Stimulated activated naive CD8-positive, alpha-beta T cell treated with anti-CD3 and anti-CD28 coated beads, Interleukin-15, amount 100 ng/mL, for 72 hours (primary cell): ENCODE measurements at regions not wholly inside any gene's neighbourhood (a gene's known extent, or its start where the extent isn't known, plus 50 kb on each side); places are given as distances from the start of the nearest gene placed in this dataset.

Experiments used
- ATAC-seq: fragments of 150-1000 bp; cut with Tn5 transposase; 2 replicates; pipeline ENCODE4 v1.10.0; 2021; ENCODE audit warnings: mild to moderate bottlenecking, moderate library complexity
- DNase-seq, 2 donors: peaks; one replicate each; pipeline ENCODE4 v3.0.0; 2021 to 2022
- H3K27ac Mint-ChIP-seq, 2 donors: one replicate each; pipeline ENCODE4 v1.8.0; 2022; ENCODE audit warnings: mild to moderate bottlenecking in 2 of 2, mixed read lengths in 2 of 2, moderate library complexity in 2 of 2
- H3K27me3 Mint-ChIP-seq: one replicate; pipeline ENCODE4 v1.8.0; 2022; ENCODE audit warnings: mixed read lengths
- H3K4me1 Mint-ChIP-seq: one replicate; pipeline ENCODE4 v1.8.0; 2022; ENCODE audit warnings: mild to moderate bottlenecking, mixed read lengths
- H3K4me3 Mint-ChIP-seq, 2 donors: one replicate each; pipeline ENCODE4 v1.8.0; 2022; ENCODE audit warnings: mild to moderate bottlenecking in 2 of 2, mixed read lengths in 2 of 2, moderate library complexity in 1 of 2
- H3K9me3 Mint-ChIP-seq, 2 donors: one replicate each; pipeline ENCODE4 v1.8.0; 2022; ENCODE audit warnings: mixed read lengths in 2 of 2

DNA sequence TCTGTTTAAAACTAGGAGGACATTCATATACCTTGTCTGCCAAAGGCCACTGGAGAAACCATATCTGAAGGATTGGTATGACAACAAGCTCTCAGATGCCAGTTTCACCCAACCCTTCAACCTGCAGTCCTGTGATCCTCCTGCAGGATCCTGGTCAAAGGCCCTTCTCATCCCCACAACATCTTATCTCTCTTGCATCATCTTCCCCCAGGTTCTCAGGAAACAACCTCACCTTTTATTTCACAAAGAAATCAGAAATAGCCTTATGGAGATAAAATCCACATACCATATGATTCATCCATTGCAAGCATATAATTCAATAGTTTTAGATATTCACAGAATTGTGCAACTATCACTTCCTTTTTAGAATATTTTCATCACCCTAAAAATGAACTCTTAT lies 104.0 kb upstream of the DSCAM start:
- Mint-ChIP-seq H3K9me3 (peaks cover 0 to 8% of the 10 kb centered on the region in 2 donors), H3K27ac (no peak overlapping the region), H3K27me3 (no peaks in the 10 kb centered on the region), H3K4me3 (no peak overlapping the region), H3K4me1 (no peaks in the 10 kb centered on the region)
- no peak for ATAC-seq
- DNase-seq, result no peak

DNA sequence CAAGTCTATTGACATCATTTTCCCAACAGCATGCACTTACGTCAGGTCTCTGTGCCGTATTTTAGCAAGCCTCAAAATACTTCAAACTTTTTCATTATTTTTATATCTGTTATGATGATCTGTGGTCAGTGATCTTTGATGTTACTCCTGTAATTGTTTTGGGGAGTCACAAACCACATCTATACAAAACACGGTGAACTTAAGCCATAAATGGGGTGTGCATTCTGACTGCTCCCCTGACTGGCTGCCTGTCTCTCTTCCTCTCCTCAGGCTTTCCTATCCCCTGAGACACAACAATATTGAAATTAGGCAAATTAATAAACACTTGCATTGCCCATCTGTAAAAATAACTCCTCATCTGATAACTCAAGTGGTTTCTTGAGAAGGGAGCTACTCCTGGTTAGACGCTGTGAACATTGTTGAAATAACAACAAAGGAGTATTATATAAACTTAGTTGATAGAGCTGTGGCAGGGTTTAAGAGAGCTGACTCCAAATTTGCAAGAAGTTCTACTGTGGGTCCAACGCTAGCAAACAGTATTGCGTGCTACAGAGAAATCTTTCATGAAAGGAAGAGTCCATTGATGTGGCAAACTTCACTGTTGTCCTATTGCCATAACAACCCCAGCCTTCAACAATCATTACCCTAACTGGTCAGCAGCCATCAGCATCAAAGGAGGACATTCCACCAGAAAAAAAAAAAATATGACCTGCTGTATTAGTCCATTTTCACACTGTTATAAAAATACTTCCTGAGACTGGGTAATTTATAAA lies 105.8 kb upstream of the DSCAM start:
- H3K4me1 Mint-ChIP-seq, result no peaks in the 10 kb centered on the region

DNA sequence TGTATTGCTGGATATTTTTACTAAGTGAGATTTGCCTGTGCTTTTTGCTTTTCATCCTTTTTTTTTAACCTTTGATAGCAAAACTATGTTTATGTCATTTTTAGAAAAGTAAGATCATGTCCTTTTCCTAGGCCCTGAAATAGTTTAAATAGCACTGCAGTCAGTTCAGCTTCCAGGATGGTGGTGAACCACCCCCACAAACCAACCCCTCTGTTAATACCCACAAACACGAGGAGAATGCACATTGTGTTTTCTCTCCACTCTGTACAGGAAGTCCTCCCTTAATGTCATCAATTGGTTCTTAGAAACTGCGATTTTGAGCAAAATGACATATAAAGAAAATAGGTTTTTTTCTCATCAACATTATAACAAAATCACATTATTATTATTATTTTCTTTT lies 117.7 kb upstream of the DSCAM start:
- no peak for ATAC-seq

More for the DNA sequence above, 105.8 kb upstream of the DSCAM start:
- Mint-ChIP-seq H3K9me3 (peaks cover 0 to 8% of the 10 kb centered on the region in 2 donors), H3K27me3 (peaks cover 14% of the 10 kb centered on the region), H3K4me3 (no peak overlapping the region), H3K27ac (no peak overlapping the region)
- ATAC-seq, result no peak
- DNase-seq, result no peak

DNA sequence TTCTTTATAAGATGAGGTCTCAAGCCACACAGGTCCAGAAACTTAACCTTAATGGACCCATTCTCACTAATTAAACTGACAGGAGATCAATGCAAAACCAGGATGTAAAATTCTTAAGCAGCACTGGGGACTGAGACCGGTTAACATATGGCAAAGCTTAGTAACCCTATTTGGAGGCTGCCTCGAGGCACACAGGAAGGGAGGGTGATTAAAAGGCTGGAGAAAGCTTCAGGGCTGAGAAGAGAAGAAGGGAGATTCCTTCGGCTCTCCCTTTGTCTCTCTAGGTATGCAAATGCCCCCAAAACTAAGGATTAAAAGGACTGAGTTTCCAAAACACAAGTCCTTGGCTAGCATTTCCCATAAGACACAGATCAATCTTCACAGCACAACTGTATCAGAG lies 120.8 kb upstream of the DSCAM start:
- Mint-ChIP-seq H3K27ac (no peak overlapping the region), H3K4me3 (no peak overlapping the region), H3K4me1 (no peaks in the 10 kb centered on the region), H3K27me3 (peaks cover 24% of the 10 kb centered on the region), H3K9me3 (peaks cover 0 to 5% of the 10 kb centered on the region in 2 donors)
- DNase-seq (no peak), ATAC-seq (no peak)

More for the DNA sequence above, 117.7 kb upstream of the DSCAM start:
- no peaks in the 10 kb centered on the region for H3K4me1 Mint-ChIP-seq
- H3K4me3 Mint-ChIP-seq, result no peak overlapping the region
- H3K27me3 Mint-ChIP-seq, result peaks cover 19% of the 10 kb centered on the region
- no peak for DNase-seq
- peaks cover 0 to 4% of the 10 kb centered on the region in 2 donors for H3K9me3 Mint-ChIP-seq
- no peak overlapping the region for H3K27ac Mint-ChIP-seq

DNA sequence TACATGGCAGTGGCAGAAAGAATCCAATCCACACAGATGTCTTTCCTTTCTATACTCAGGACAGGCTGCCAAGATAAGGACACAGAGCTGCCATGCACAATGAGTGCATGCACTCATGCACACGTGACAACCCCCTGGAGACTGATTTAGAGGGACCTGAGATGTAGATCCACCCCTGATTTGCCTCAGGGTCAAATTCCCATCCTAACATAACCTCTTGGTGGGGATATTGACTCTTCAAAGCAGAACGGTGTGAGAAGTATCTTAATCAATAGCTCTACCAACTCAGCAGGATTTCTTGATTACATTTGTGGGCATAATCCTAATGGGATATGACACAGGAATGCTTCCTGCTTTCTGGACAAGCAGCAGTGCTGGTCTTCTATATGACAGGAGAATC lies 125.2 kb upstream of the DSCAM start:
- DNase-seq, result no peak
- no peaks in the 10 kb centered on the region for H3K4me1 Mint-ChIP-seq
- no peak overlapping the region for H3K27ac Mint-ChIP-seq
- H3K27me3 Mint-ChIP-seq, result peaks cover 24% of the 10 kb centered on the region
- no peak overlapping the region for H3K4me3 Mint-ChIP-seq
- no peak for ATAC-seq
- peaks cover 0 to 8% of the 10 kb centered on the region in 2 donors for H3K9me3 Mint-ChIP-seq

DNA sequence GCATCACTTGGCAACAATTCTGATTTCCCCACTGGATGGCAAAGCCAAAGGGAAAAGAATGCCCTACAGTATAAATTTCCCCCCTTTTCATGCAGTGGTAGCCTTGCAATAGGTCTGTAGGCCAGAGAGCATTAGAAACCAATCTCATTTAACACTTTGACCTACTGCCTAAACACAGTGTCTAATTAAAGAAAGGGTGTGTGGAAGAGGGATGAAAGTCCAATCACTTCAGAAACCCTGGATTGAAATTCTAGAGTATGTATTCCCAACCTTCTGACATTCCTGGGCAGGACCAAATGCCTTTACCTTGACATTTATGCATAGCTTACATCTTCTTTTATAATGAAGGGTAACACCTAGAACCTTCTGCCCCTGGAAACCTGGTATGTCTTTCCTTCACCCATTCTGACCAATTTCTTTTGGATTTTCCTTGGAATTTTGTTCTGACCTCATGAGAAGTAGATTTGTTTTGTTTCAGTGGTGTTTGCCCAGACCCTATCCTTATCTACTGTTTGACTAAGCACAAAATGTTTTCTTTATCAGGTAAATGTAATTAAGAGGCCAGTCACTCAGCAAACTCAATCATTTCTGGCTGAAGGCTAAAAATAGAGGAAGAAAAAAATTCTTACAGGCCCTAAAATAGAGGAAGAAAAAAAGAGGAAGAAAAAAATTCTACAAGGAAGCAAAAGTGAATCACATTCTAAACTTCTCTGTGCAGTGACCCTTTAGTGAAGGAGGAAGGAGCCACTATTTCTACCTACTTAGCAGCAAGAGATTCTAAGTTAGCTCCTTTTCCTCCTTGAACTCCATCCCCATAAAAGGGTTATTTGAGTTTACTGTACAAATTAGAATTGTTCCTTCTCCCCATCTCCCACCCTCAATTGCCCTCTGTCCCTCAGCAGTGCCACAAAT lies 129.5 kb upstream of the DSCAM start:
- Mint-ChIP-seq H3K4me1 (no peaks in the 10 kb centered on the region), H3K27me3 (no peaks in the 10 kb centered on the region), H3K9me3 (peaks cover 6 to 13% of the 10 kb centered on the region in 2 donors), H3K4me3 (no peak overlapping the region), H3K27ac (no peak overlapping the region)
- ATAC-seq (no peak), DNase-seq (no peak)

DNA sequence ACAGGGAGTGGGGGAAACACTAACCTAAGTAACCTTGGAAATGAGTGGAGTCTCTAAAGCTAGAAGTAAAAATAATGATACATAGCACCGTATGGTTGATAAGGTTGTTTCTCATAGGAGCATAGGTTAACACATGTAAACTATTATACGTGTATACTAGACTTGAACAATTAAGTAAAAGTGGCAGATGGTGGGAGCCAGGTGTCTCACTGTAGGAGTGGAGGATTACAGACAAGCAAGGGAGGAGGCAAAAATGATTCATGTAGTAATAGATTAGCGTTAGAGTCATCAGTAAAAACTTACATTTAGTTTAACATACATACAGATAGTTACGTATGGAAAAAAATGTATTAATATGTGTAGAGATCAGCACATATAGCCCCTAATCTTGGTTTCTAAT lies 138.4 kb upstream of the DSCAM start:
- DNase-seq (no peak), ATAC-seq (no peak)
- no peaks in the 10 kb centered on the region for H3K27me3 Mint-ChIP-seq
- no peak overlapping the region for H3K27ac Mint-ChIP-seq
- H3K9me3 Mint-ChIP-seq, result peaks cover 7 to 9% of the 10 kb centered on the region in 2 donors
- no peaks in the 10 kb centered on the region for H3K4me1 Mint-ChIP-seq
- no peak overlapping the region for H3K4me3 Mint-ChIP-seq

DNA sequence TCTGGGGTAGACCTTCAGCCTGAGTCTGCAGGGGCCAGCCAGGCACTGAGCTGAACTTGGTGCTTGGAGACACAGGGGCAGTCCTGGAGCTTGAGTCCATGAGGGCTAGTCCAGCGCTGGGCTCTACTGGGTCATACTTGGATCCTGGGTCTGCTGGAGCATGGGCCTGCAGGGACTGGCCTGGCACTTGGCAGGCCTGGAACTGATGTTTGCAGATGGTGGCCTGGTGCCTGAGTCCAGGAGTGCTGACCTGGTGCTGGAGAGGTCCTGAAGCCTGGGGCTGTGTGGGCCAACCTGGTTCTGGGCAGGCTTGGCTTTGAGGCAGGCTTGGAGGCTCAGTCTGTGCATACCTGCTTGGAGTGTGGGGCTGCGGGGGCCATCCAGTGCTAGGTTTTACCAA lies 143.4 kb upstream of the DSCAM start:
- Mint-ChIP-seq H3K27ac (no peak overlapping the region), H3K4me3 (no peak overlapping the region), H3K4me1 (no peaks in the 10 kb centered on the region), H3K27me3 (no peaks in the 10 kb centered on the region), H3K9me3 (no peaks in the 10 kb centered on the region)
- DNase-seq (no peak), ATAC-seq (no peak)

DNA sequence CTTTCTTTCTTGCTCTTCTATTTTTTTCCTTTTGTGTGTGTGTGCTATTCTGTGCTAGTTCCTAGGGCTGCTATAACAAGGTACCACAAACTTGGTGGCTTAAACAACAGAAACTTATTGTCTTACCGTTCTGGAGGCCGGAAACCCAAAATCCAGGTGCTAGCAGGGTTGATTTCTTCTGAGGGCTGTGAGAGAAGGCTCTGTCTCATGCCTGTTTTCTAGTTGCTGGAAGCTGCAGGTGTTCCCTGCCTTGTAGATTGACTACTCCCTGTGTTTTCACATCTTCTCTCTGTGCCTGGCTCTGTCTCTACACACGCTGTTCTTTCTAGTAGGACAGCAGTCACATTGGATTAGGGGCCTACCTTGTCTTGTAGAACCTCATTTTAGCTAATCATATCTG lies 150.9 kb upstream of the DSCAM start:
- Mint-ChIP-seq H3K4me3 (no peak overlapping the region), H3K9me3 (peaks cover 5 to 8% of the 10 kb centered on the region in 2 donors), H3K27ac (no peak overlapping the region), H3K4me1 (no peaks in the 10 kb centered on the region), H3K27me3 (no peaks in the 10 kb centered on the region)
- DNase-seq (no peak), ATAC-seq (no peak)

DNA sequence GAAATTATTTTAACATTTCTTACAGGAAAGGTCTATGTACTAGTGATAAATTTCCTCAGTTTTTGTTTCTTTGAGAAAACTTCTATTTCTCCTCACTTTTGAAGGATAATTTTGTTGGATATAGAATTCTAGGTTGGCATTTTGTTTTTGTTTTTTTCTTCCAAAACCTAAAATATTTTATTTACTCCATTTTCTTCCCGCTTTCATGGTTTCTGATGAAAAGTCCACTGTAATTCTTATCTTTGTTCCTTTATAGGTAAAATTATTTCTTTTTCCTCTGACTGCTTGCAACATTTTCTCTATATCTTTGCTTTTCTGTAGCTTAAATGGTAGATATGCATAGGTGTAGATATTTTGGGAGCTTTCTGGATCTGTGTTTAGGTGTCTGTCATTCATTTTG lies 153.9 kb upstream of the DSCAM start:
- H3K27ac Mint-ChIP-seq, result no peak overlapping the region
- ATAC-seq, result no peak
- H3K4me3 Mint-ChIP-seq, result no peak overlapping the region
- H3K9me3 Mint-ChIP-seq, result peaks cover 5 to 8% of the 10 kb centered on the region in 2 donors
- no peaks in the 10 kb centered on the region for H3K27me3 Mint-ChIP-seq
- no peaks in the 10 kb centered on the region for H3K4me1 Mint-ChIP-seq
- no peak for DNase-seq

DNA sequence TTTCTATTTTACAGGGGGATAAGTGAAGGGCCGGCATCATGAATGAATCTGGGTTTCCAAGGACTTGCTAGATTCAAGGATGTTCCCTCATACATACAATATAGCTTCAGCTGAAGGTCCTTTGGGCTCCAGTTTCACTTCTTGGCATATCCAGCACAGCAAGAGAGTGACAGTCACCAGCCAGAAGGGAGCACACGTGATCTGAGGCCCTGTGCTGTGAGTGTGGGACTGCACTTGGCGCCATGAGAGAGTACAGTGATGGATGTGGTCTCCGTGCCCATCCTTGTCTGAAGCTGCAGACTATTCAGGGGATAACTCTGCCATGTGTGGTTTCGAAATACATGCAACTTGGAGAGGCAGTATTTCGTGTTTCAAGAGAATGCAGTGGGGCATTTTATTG lies 159.7 kb upstream of the DSCAM start:
- DNase-seq, result no peak
- Mint-ChIP-seq H3K4me1 (no peaks in the 10 kb centered on the region), H3K27me3 (no peaks in the 10 kb centered on the region)

DNA sequence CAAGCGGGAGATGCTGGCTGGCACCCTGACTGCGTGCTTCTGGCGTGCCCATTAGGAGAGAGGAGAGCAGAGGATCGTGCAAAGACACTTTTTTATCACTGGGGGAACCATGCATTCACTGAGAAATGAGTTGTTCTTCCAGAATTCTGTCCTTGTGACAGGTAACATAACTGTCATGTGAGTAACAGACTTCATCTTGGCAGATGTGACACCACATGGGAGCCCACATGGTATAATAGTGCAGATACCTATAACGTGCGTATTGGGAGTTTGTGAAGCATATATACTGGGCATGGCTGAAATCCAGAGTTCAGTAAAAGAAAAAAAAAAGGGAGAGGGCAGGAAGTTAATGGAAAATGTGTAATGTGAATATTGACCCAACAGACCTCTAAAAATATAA lies 159.6 kb upstream of the BACE2 start:
- Mint-ChIP-seq H3K27ac (no peak overlapping the region), H3K4me3 (no peak overlapping the region), H3K9me3 (no peaks in the 10 kb centered on the region), H3K27me3 (no peaks in the 10 kb centered on the region), H3K4me1 (no peaks in the 10 kb centered on the region)
- no peak for ATAC-seq
- no peak for DNase-seq

More for the DNA sequence above, 159.7 kb upstream of the DSCAM start:
- H3K27ac Mint-ChIP-seq, result no peak overlapping the region
- no peaks in the 10 kb centered on the region for H3K9me3 Mint-ChIP-seq
- H3K4me3 Mint-ChIP-seq, result no peak overlapping the region
- ATAC-seq, result no peak

DNA sequence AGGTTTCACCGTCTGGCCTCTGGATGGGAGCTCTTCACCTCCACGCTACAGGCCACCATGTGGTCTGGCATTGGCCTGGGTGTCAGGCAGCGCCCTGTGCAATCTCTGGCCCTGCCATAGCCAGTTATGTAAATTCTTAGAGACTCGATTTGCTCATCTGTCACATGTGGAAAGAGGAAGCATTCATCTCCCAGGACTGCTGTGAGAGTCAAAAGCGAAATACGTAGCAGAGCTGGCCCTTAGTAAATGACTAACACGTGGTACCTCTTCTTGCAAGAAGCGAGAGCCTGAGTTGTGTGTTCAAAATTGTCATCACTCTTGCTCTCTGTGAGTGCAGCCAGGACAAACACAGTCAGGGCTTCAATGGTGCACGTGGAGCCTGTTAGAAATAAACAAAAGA lies 159.0 kb upstream of the BACE2 start:
- Mint-ChIP-seq H3K4me1 (no peaks in the 10 kb centered on the region), H3K4me3 (no peak overlapping the region), H3K27me3 (no peaks in the 10 kb centered on the region), H3K27ac (no peak overlapping the region), H3K9me3 (no peaks in the 10 kb centered on the region)
- no peak for DNase-seq
- no peak for ATAC-seq

DNA sequence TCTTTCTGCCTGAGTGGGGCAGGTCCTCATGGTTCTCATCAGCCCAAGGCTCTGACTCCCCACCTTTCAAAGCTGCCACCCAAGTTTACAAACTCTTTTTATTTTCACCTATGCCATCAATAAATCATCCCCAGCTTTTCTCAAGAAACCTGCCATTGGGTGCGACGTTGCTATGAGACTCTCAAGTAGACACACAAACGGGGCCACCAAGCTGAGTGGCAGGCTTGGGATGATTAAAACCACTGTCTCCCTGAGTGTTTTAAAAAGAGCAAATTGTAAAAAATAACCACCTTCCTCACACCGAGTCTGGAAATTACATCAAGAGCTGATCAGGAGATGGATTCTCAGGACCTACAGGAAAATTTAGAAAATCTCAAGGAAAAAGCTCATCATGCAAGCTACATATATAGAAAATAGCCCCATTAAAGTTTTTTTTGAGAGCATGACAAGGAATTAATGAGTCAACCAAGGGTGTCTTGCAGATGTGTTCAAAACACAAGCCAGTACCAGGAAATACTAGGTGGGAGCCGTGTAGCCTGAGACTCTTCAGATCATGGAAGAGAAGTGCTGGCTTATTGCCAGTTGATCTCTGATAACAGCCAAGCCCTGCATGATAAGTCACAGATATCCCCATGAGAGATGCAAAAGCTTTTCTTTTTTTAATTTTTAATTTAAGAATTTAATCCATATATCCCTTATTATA lies 158.4 kb upstream of the BACE2 start:
- no peaks in the 10 kb centered on the region for H3K27me3 Mint-ChIP-seq
- ATAC-seq, result no peak
- DNase-seq, result no peak
- H3K27ac Mint-ChIP-seq, result no peak overlapping the region
- H3K4me3 Mint-ChIP-seq, result no peak overlapping the region
- H3K9me3 Mint-ChIP-seq, result no peaks in the 10 kb centered on the region
- no peaks in the 10 kb centered on the region for H3K4me1 Mint-ChIP-seq

DNA sequence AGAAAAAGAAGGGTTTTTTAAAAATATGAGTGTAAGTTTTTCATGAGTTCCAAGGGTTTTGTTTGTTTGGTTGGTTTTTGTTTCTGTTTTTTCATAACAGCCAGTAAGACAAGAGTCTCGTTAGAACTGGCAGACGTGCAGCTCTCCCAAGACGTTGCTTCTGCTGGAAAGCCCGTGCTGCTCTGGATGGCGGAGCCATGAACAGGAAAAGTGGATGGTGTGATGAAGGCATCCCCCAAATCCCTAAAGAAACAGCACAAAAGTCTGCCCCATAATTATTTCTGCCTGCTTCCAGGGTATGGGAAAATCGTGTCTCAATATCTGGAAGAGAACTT lies 157.9 kb upstream of the BACE2 start:
- Mint-ChIP-seq H3K4me1 (no peaks in the 10 kb centered on the region), H3K27ac (no peak overlapping the region), H3K4me3 (no peak overlapping the region), H3K9me3 (no peaks in the 10 kb centered on the region), H3K27me3 (no peaks in the 10 kb centered on the region)
- no peak for DNase-seq
- ATAC-seq, result no peak
